HG03135 (cell line): ENCODE measurements at regions not wholly inside any gene's neighbourhood (a gene's known extent, or its start where the extent isn't known, plus 50 kb on each side); places are given as distances from the start of the nearest gene placed in this dataset.

Experiments used
- ATAC-seq: cut with Tn5 transposase; IDR thresholded peaks from one replicate; pipeline ENCODE4 v1.9.1; 2021; ENCODE audit warnings: mild to moderate bottlenecking, moderate library complexity; ENCODE audit not compliant: unreplicated experiment

GRCh38 chr6:105626295-105627158 lies 223.6 kb upstream of the PREP start:
- no peak for ATAC-seq

GRCh38 chr6:105624021-105624420 lies 221.1 kb upstream of the PREP start:
- ATAC-seq: no peak

GRCh38 chr6:105622226-105622625 lies 219.3 kb upstream of the PREP start:
- no peak for ATAC-seq

- ATAC-seq: no peak
These were observed 218.8 kb upstream of the PREP start for GRCh38 chr6:105621564-105622175.

GRCh38 chr6:105620878-105621277 lies 218.0 kb upstream of the PREP start:
- no peak for ATAC-seq

- ATAC-seq: no peak
These were observed 217.3 kb upstream of the PREP start for GRCh38 chr6:105619971-105620741.

- ATAC-seq: no peak
These were observed 215.4 kb upstream of the PREP start for GRCh38 chr6:105618247-105618646.

- ATAC-seq: no peak
These were observed 213.6 kb upstream of the PREP start for GRCh38 chr6:105616521-105616920.

- ATAC-seq: no peak
These were observed 208.7 kb upstream of the PREP start for GRCh38 chr6:105611606-105612005.

GRCh38 chr6:105609375-105609991 lies 206.6 kb upstream of the PREP start:
- ATAC-seq: no peak

- no peak for ATAC-seq
These were observed 206.0 kb upstream of the PREP start for GRCh38 chr6:105608711-105609374.

GRCh38 chr6:105607636-105608621 lies 205.0 kb upstream of the PREP start:
- no peak for ATAC-seq

- ATAC-seq: no peak
These were observed 204.1 kb upstream of the PREP start for GRCh38 chr6:105606831-105607463.

GRCh38 chr6:105604587-105604884 lies 201.7 kb upstream of the PREP start:
- no peak for ATAC-seq

- ATAC-seq: no peak
These were observed 201.1 kb upstream of the PREP start for GRCh38 chr6:105603788-105604586.

- peak; percentile 68 for ATAC-seq
These were observed 198.8 kb upstream of the PREP start for GRCh38 chr6:105601541-105602236.

GRCh38 chr6:105600336-105601260 lies 197.7 kb upstream of the PREP start:
- ATAC-seq: no peak
